ENCODE measurements at regions not wholly inside any gene's neighbourhood (a gene's known extent, or its start where the extent isn't known, plus 50 kb on each side); places are given as distances from the start of the nearest gene placed in this dataset.

DNA sequence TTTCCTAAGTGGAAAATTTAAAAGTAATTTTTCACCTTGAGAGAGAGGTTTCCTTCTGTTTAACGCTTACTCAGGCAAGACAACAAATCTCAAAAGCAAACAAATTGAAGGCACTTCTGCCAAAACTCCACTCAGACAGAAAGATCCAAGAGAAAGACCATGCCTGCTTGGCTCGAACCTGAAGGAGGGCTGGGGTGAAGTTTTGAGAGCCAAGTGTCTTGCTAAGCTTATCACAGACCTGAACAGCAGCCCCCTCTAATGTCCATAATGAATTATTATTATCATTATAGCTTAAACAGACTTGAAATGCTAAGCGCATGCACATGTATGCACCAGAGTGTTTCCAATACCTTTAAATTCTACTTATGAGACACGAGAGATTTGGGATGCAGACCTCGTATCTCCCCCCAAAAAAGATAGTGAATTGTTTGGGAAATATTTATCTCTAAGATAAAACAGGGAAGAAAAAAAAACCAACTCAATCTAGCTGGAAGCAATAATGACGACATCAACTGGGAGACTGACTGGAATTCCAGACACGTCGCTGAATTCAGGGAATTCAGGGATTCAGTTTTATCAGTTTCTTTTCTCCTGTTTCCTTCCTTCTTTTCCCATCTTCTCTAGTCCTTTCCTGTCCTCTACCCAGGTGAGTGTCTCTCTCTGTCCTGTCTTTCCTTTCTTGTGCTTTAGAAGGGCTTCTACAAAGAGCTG lies 473.2 kb downstream of the RBFOX1 start:
- no peaks in the 10 kb centered on the region for H3K36me3 ChIP-seq
- WGBS, 2 donors = 48% methylated on average over 8 of the region's 8 CpGs
- H3K4me1 ChIP-seq = no peaks in the 10 kb centered on the region
- DNase-seq (no peak), ATAC-seq (no peak)
- no peak overlapping the region for H3K27ac ChIP-seq
- H3K27me3 ChIP-seq = peaks cover 0 to 10% (median 0%) of the 10 kb centered on the region in 7 donors
- H3K4me3 ChIP-seq = no peak overlapping the region
- no peak for TF ChIP-seq CTCF (IDR thresholded peaks at IDR 0.05)
- no peaks in the 10 kb centered on the region for H3K9me3 ChIP-seq
- intact Hi-C loops (cut with DNase I) = no loop called here

DNA sequence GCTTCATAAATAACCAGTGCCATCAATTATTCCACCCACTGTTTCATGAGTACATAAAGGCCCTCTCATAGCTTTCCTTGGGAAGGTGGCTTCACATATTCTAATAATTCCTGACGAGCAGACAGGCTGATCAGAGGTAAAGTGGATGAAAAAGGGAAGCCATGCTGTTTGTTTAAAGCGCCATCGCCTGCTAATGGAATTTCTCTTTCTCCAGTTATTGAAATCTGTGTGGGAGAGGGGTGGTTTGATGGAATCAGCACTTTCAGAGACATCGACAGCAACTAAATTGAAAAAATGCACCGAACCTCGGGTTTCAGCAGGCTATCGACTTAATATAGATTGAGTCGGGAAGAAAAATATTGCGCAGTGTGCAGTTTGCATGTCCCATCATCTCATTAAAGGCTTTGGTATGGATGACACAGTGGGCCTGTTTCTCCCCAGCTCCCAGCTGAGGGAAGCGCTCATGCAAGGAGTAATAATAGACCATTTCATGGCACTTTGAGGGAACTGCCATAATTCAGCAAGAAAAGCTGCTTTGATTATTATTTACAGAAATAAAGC lies 472.1 kb downstream of the RBFOX1 start:
- DNase-seq (no peak), ATAC-seq (no peak)
- Histone ChIP-seq H3K27ac (no peak overlapping the region), H3K27me3 (peaks cover 0 to 11% (median 0%) of the 10 kb centered on the region in 7 donors), H3K9me3 (no peaks in the 10 kb centered on the region), H3K36me3 (no peaks in the 10 kb centered on the region), H3K4me3 (no peak overlapping the region), H3K4me1 (no peaks in the 10 kb centered on the region)
- intact Hi-C loops (cut with DNase I) = no loop called here
- TF ChIP-seq CTCF (IDR thresholded peaks at IDR 0.05) = no peak
- WGBS, 2 donors = 79 to 82% methylated on average over 10 of the region's 10 CpGs

- intact Hi-C loops (cut with DNase I) = no loop called here
- Histone ChIP-seq H3K9me3 (no peaks in the 10 kb centered on the region), H3K4me3 (no peak overlapping the region), H3K36me3 (no peaks in the 10 kb centered on the region), H3K27me3 (peaks cover 0 to 10% (median 0%) of the 10 kb centered on the region in 7 donors), H3K27ac (no peak overlapping the region), H3K4me1 (no peaks in the 10 kb centered on the region)
- no peak for TF ChIP-seq CTCF (IDR thresholded peaks at IDR 0.05)
- no peak for DNase-seq
- ATAC-seq = no peak
- 66 to 67% methylated on average over 4 of the region's 4 CpGs for WGBS, 2 donors
Observed at GRCh38 chr16:7792346-7792745, 459.7 kb downstream of the RBFOX1 start.

DNA sequence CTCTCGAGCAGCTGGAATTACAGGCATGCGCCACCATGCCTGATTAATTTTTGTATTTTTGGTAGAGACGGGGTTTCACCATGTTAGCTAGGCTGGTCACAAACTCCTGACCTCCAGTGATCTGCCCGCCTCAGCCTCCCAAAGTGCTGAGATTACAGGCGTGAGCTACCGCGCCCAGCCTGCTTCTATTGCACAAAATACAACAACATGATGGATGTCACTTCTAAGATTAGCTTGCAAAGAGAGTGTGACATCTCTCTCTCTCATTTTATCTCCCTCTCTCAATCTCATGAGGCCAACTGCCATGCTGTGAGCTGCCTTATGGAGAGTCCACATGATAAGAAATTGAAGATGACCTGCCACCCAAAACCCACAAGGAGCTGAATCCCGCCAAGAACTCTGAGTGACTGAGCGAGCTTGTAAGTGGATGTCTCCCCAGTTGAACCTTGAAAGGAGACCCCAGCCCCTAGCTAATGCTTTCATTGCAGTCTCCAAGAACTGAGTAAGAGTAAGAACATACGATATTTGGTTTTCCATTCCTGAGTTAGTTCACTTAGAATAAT lies 458.5 kb downstream of the RBFOX1 start:
- TF ChIP-seq CTCF (IDR thresholded peaks at IDR 0.05) = no peak
- H3K9me3 ChIP-seq = no peaks in the 10 kb centered on the region
- H3K36me3 ChIP-seq = no peaks in the 10 kb centered on the region
- H3K4me1 ChIP-seq = no peaks in the 10 kb centered on the region
- peaks cover 0 to 10% (median 0%) of the 10 kb centered on the region in 7 donors for H3K27me3 ChIP-seq
- no peak for ATAC-seq
- intact Hi-C loops (cut with DNase I) = no loop called here
- WGBS, 2 donors = 61 to 66% methylated on average over 10 of the region's 10 CpGs
- no peak overlapping the region for H3K4me3 ChIP-seq
- DNase-seq = no peak
- H3K27ac ChIP-seq = no peak overlapping the region
